ENCODE measurements at regions not wholly inside any gene's neighbourhood (a gene's known extent, or its start where the extent isn't known, plus 50 kb on each side); places are given as distances from the start of the nearest gene placed in this dataset.
"Not testable (repeated sequence)": the region's sequence is repeated elsewhere in the genome, so short reads cannot be mapped to it uniquely, and the experiment has no call there.

DNA sequence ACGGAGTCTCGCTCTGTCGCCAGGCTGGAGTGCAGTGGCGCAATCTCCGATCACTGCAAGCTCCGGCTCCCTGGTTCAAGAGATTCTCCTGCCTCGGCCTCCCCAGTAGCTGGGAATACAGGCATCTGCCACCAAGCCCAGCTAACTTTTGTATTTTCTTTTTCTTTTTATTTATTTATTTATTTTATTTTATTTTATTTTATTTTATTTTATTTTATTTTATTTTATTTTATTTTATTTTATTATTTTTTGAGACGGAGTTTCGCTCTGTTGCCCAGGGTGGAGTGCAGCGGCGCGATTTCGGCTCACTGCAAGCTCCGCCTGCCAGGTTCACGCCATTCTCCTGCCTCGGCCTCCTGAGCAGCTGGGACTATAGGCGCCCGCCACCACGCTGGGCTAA is 479.3 kb upstream of the EDIL3 start:
- WGBS (ENCODE audit: missing lambda C conversion rate): 75% methylated on average over 19 of the region's 19 CpGs
- H3K4me2 ChIP-seq; H3K4me1 ChIP-seq; ATAC-seq; H3K27ac ChIP-seq; DNase-seq (ENCODE audit: low read depth in 1 of 2, low spot score in 1 of 2); H3K4me3 ChIP-seq; H3K9me3 ChIP-seq; FAIRE-seq; POLR2A ChIA-PET; CTCF ChIA-PET: not testable (repeated sequence)

DNA sequence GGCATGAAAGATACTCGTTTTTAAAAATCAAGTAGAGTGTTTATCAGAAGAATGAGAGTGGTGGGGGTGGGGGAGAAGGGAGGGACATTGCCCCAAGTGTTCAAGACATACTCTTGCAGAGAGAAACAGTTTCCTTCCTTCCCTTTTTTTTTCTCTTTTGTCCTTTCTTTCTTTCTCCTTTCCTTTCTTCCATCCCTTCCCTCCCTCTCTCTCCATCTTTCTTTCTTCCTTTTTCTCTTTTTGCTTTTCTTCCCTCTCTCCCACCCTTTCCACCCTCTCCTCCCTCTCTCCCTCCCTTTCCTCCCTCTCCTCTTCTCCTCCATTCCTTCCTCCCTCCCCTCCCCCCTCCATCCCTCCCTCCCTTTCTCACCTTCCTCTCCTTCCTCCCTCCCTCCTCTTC is 478.3 kb upstream of the EDIL3 start:
- TF ChIP-seq FOSB (CRISPR knock-in tag; IDR thresholded peaks at IDR 0.05): no peak
- TF ChIP-seq, protein P1, sequence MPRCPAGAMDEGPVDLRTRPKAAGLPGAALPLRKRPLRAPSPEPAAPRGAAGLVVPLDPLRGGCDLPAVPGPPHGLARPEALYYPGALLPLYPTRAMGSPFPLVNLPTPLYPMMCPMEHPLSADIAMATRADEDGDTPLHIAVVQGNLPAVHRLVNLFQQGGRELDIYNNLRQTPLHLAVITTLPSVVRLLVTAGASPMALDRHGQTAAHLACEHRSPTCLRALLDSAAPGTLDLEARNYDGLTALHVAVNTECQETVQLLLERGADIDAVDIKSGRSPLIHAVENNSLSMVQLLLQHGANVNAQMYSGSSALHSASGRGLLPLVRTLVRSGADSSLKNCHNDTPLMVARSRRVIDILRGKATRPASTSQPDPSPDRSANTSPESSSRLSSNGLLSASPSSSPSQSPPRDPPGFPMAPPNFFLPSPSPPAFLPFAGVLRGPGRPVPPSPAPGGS (IDR thresholded peaks at IDR 0.05): no peak
- TF ChIP-seq, protein P2, sequence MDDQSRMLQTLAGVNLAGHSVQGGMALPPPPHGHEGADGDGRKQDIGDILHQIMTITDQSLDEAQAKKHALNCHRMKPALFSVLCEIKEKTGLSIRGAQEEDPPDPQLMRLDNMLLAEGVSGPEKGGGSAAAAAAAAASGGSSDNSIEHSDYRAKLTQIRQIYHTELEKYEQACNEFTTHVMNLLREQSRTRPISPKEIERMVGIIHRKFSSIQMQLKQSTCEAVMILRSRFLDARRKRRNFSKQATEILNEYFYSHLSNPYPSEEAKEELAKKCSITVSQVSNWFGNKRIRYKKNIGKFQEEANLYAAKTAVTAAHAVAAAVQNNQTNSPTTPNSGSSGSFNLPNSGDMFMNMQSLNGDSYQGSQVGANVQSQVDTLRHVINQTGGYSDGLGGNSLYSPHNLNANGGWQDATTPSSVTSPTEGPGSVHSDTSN (IDR thresholded peaks at IDR 0.05): no peak
- no peak for TF ChIP-seq GATA3 (IDR thresholded peaks at IDR 0.05; ENCODE audit: borderline replicate concordance)
- TF ChIP-seq POLR2AphosphoS2 (conservative IDR thresholded peaks at IDR 0.05; ENCODE audit: low read length): no peak
- no peak for TF ChIP-seq EHMT2 (IDR thresholded peaks at IDR 0.05; ENCODE audit: low read depth)
- no peak for TF ChIP-seq EHF (CRISPR knock-in tag; IDR thresholded peaks at IDR 0.05)
- FAIRE-seq: no peak
- Histone ChIP-seq H3K4me1 (no peaks in the 10 kb centered on the region), H3K4me2 (no peak overlapping the region), H3K4me3 (no peak overlapping the region), H3K27ac (no peak overlapping the region), H3K9me3 (no peaks in the 10 kb centered on the region)
- ATAC-seq: no peak
- CTCF ChIA-PET: no interaction called here
- POLR2A ChIA-PET: no interaction called here
- DNase-seq (ENCODE audit: low read depth in 1 of 2, low spot score in 1 of 2): no peak
- WGBS (ENCODE audit: missing lambda C conversion rate): 0% methylated on average over 1 of the region's 1 CpG

DNA sequence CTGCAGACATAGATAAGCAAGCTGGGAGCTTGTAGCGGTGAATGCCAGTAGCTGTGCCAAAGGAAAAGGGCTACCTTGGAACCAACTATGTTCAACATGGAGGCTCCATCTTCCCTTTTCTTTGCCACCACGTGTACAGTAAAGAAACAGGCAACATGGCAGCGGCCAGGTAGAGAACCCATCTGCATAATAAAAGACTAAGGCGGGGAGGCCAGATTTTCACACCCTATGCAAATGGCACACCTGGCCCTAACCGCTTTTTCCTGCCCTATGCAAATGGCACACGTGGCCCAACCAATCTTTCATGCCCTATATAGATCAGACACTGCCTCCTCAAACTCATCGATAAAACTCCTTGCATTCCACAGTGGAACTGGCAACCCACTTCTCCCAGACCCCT is 477.5 kb upstream of the EDIL3 start:
- no peak for DNase-seq (ENCODE audit: low read depth in 1 of 2, low spot score in 1 of 2)
- WGBS (ENCODE audit: missing lambda C conversion rate): 17% methylated on average over 7 of the region's 7 CpGs
- CTCF ChIA-PET: interaction anchor here (1.0 kb wide), 1 partner anchor 10 kb away, joined by 3 read pairs; no protein-coding TSS in a partner anchor
- no peak overlapping the region for H3K27ac ChIP-seq
- POLR2A ChIA-PET: no interaction called here
- H3K4me3 ChIP-seq: no peak overlapping the region
- TF ChIP-seq, protein P3, sequence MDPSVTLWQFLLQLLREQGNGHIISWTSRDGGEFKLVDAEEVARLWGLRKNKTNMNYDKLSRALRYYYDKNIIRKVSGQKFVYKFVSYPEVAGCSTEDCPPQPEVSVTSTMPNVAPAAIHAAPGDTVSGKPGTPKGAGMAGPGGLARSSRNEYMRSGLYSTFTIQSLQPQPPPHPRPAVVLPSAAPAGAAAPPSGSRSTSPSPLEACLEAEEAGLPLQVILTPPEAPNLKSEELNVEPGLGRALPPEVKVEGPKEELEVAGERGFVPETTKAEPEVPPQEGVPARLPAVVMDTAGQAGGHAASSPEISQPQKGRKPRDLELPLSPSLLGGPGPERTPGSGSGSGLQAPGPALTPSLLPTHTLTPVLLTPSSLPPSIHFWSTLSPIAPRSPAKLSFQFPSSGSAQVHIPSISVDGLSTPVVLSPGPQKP (IDR thresholded peaks at IDR 0.05; ENCODE audit: low read depth, low read length): no peak
- TF ChIP-seq, protein P4, sequence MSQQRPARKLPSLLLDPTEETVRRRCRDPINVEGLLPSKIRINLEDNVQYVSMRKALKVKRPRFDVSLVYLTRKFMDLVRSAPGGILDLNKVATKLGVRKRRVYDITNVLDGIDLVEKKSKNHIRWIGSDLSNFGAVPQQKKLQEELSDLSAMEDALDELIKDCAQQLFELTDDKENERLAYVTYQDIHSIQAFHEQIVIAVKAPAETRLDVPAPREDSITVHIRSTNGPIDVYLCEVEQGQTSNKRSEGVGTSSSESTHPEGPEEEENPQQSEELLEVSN (IDR thresholded peaks at IDR 0.05; ENCODE audit: borderline replicate concordance, low read depth): no peak
- TF ChIP-seq, protein P5, sequence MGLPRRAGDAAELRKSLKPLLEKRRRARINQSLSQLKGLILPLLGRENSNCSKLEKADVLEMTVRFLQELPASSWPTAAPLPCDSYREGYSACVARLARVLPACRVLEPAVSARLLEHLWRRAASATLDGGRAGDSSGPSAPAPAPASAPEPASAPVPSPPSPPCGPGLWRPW (IDR thresholded peaks at IDR 0.05): no peak
- TF ChIP-seq KDM1A (IDR thresholded peaks at IDR 0.05; ENCODE audit: low read depth) (no peak), FOSL2 (IDR thresholded peaks at IDR 0.05) (no peak), FOSL2 (CRISPR knock-in tag; IDR thresholded peaks at IDR 0.05) (no peak)
- TF ChIP-seq, protein P2 (IDR thresholded peaks at IDR 0.05): no peak
- FAIRE-seq: no peak
- H3K4me2 ChIP-seq: no peak overlapping the region
- ATAC-seq: no peak
- H3K9me3 ChIP-seq: no peaks in the 10 kb centered on the region
- no peaks in the 10 kb centered on the region for H3K4me1 ChIP-seq

DNA sequence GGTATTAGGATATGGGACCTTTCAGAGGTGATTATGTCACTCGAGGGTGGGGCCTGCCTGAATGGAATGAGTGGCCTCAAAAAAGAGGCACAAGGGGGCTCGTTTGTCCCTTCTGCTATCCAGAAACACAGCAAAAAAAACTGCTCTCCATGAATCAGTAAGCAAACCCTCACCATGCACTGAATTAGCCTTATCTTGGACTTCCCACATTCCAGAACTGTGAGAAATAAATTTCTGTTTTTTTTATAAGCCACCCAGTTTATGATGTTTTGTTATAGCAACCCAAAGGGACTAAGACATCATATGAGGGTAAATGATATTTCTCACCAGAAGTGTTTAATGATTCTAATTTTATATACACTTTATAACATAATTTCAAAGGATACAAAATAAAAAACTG is 476.6 kb upstream of the EDIL3 start:
- no peak overlapping the region for H3K4me3 ChIP-seq
- 0% methylated on average over 2 of the region's 2 CpGs for WGBS (ENCODE audit: missing lambda C conversion rate)
- DNase-seq (ENCODE audit: low read depth in 1 of 2, low spot score in 1 of 2): no peak
- ChIA-PET POLR2A (no interaction called here), CTCF (no interaction called here)
- H3K27ac ChIP-seq: no peak overlapping the region
- TF ChIP-seq RNF2 (IDR thresholded peaks at IDR 0.05; ENCODE audit: borderline replicate concordance, low read depth) (no peak), RFX5 (IDR thresholded peaks at IDR 0.05) (no peak), RCOR1 (IDR thresholded peaks at IDR 0.05; ENCODE audit: low read depth, low read length) (no peak), CHD2 (IDR thresholded peaks at IDR 0.05; ENCODE audit: low read length, partially characterized antibody) (no peak), POLR2AphosphoS2 (conservative IDR thresholded peaks at IDR 0.05; ENCODE audit: low read length) (no peak), FOXS1 (CRISPR knock-in tag; IDR thresholded peaks at IDR 0.05) (no peak), CEBPB (IDR thresholded peaks at IDR 0.05) (no peak), HOXB13 (CRISPR knock-in tag; IDR thresholded peaks at IDR 0.05; ENCODE audit: low read depth) (no peak), RAD21 (conservative IDR thresholded peaks at IDR 0.05 in 1 of 2, IDR thresholded peaks at IDR 0.05 in 1 of 2) (no peak), PHF8 (IDR thresholded peaks at IDR 0.05; ENCODE audit: borderline replicate concordance, low read depth) (no peak), EHMT2 (IDR thresholded peaks at IDR 0.05; ENCODE audit: low read depth) (no peak), CBX2 (IDR thresholded peaks at IDR 0.05; ENCODE audit: borderline replicate concordance, low read depth) (no peak)
- TF ChIP-seq, protein P5 (IDR thresholded peaks at IDR 0.05): no peak
- TF ChIP-seq, protein P6, sequence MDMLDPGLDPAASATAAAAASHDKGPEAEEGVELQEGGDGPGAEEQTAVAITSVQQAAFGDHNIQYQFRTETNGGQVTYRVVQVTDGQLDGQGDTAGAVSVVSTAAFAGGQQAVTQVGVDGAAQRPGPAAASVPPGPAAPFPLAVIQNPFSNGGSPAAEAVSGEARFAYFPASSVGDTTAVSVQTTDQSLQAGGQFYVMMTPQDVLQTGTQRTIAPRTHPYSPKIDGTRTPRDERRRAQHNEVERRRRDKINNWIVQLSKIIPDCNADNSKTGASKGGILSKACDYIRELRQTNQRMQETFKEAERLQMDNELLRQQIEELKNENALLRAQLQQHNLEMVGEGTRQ (IDR thresholded peaks at IDR 0.05): no peak
- H3K4me2 ChIP-seq: no peak overlapping the region
- no peak for FAIRE-seq
- no peak for ATAC-seq
- no peaks in the 10 kb centered on the region for H3K9me3 ChIP-seq
- H3K4me1 ChIP-seq: no peaks in the 10 kb centered on the region
